ENCODE measurements at regions not wholly inside any gene's neighbourhood (a gene's known extent, or its start where the extent isn't known, plus 50 kb on each side); places are given as distances from the start of the nearest gene placed in this dataset.
"Not testable (repeated sequence)": the region's sequence is repeated elsewhere in the genome, so short reads cannot be mapped to it uniquely, and the experiment has no call there.

DNA sequence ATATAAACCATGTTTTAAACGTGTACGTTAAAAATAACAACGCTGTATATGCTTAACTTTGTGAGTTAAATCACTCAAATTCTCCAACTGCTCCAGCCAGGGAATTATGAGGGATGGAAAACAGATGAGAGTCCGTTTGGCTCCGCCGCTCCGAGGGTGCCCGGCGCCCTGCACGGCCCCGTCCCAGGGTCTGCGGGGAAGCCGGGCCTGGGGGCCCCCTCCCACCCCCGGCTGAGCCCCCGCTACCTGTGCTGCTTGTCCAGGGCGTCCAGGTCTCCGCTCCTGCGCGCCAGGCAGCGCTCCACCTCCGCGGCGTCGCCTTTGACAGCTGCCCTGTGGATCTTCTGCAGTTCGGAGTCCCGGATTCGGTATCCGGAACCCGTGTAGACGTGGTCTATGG is 415.5 kb downstream of the FOXD4L4 start:
- DNase-seq (ENCODE audit: low read depth), result not testable (repeated sequence)

GRCh38 chr9:66153021-66153725 is 416.2 kb downstream of the FOXD4L4 start:
- peak; percentile 1 for DNase-seq (ENCODE audit: low read depth)

GRCh38 chr9:66153971-66154691 is 417.2 kb downstream of the FOXD4L4 start:
- DNase-seq (ENCODE audit: low read depth), result not testable (repeated sequence)

DNA sequence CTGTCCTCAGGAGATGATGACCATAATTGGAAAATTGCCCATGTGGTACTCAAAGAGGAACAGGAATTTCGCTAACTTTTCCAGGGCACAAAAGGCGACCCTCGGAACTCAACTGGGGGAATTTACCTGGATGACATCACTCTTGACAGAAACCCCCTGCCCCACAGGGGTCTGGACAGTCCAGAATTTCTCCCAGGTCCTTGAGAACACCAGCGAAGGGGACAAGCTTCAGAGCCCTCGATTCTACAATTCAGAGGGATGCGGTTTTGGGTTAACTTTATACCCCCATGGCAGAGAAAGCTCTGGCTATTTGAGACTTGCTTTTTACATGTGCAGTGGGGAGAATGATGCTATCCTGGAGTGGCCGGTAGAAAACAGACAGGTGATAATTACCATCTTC is 445.4 kb downstream of the FOXD4L4 start:
- not testable (repeated sequence) for DNase-seq (ENCODE audit: low read depth)

GRCh38 chr9:66183648-66184047 is 446.7 kb downstream of the FOXD4L4 start:
- DNase-seq (ENCODE audit: low read depth), result not testable (repeated sequence)

GRCh38 chr9:66197199-66197598 is 460.3 kb downstream of the FOXD4L4 start:
- DNase-seq (ENCODE audit: low read depth), result not testable (repeated sequence)

GRCh38 chr9:66198421-66198820 is 461.5 kb downstream of the FOXD4L4 start:
- DNase-seq (ENCODE audit: low read depth), result not testable (repeated sequence)

- not testable (repeated sequence) for DNase-seq (ENCODE audit: low read depth)
Measured at GRCh38 chr9:66206617-66207016, 469.7 kb downstream of the FOXD4L4 start.

DNA sequence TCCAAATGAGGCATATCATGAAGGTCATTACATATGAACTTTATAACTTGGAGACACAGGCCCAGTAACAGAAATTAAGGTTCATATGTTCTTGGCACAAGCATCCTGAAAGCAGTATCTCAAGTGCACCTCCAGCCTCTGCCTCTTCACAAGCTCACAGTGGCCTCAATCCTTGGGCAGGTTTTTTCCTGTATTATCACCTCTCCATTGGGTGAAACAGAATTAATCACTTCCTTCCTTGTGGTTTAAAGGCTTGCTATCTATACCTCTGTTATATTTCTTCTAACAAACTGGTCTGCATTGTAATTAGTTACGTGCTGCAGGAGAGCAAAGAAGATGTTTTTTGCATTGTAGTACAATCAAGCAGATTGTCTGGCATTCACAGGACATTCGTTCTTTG is 471.0 kb downstream of the FOXD4L4 start:
- DNase-seq (ENCODE audit: low read depth), result not testable (repeated sequence)

DNA sequence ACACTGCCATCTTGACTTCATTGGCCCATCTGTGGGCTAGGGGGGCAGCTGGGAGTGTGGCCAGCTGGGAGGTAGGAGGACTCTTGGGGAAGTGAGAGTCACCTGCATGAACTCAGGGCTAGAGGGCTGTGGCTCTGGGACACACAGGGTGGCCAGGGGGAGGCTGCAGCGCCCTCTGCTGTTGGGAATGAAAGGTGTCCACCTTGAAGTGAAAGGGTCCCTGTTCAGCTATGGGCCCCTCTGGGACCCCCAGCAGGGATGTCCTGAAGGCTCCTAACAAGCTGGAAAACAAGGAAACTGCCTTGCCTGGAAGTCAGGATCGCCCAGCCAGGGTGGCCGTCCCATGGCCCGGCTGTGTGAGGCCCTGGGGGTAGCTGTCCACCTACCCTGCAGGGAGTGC is 507.8 kb downstream of the FOXD4L4 start:
- DNase-seq (ENCODE audit: low read depth), result not testable (repeated sequence)

DNA sequence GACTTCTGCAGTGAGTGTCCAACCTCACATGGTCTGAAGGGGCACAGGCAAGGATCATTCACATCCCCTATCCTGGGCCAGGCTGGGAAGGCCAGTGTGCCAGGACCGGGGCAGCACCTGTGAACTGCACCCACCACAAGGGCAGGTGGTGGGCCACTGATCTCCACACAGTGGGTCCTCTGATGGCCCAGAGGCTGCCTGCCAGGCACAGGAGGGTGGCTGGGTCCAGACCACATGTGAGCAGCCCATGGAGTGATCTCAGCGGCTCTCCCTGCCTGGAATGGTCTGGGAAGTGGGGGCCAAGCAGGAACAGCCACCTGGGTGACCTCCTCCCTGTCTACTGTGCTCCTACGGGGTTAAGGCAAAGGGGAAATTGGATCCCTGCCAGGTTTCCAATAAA is 508.5 kb downstream of the FOXD4L4 start:
- not testable (repeated sequence) for DNase-seq (ENCODE audit: low read depth)

GRCh38 chr9:66257581-66257980 is 520.6 kb downstream of the FOXD4L4 start:
- DNase-seq (ENCODE audit: low read depth), result not testable (repeated sequence)

GRCh38 chr9:66261576-66261975 is 524.6 kb downstream of the FOXD4L4 start:
- DNase-seq (ENCODE audit: low read depth), result not testable (repeated sequence)

DNA sequence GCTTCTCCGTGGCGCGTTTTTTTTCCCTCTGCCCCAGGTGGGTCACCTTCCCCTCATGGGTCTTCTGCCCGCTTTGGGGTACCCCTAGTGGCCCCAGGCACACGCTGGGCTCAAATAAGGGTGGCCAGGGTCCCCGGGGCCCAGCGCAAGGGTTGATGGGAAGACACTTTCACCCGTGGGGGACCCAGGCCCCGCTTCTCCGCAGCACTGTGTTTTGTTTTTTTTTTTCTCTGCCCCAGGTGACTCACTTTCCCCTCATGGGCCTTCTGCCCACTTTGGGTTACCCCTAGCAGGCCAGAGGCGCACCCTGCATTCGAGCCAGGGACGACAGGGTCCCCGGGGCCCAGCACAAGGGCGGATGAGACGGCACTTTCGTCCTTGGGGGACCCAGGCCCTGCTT is 526.7 kb downstream of the FOXD4L4 start:
- DNase-seq (ENCODE audit: low read depth), result not testable (repeated sequence)

DNA sequence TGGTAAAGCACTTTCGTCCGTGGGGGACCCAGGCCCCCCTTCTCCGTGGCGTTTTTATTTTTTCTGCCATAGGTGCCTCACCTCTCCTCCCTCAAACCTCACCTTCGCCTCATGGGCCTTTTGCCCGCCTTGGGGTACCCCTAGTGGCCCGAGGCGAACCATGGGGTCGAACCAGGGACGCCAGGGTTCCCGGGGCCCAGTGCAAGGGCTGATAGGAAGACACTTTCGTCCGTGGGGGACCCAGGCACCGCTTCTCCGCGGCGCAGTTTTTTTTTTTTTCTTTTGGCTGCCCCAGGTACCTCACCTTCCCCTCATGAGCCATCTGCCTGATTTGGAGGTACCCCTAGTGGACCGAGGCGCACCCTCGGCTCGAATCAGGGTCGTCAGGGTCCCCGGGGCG is 527.8 kb downstream of the FOXD4L4 start:
- not testable (repeated sequence) for DNase-seq (ENCODE audit: low read depth)

GRCh38 chr9:66266202-66266601 is 529.3 kb downstream of the FOXD4L4 start:
- not testable (repeated sequence) for DNase-seq (ENCODE audit: low read depth)

DNA sequence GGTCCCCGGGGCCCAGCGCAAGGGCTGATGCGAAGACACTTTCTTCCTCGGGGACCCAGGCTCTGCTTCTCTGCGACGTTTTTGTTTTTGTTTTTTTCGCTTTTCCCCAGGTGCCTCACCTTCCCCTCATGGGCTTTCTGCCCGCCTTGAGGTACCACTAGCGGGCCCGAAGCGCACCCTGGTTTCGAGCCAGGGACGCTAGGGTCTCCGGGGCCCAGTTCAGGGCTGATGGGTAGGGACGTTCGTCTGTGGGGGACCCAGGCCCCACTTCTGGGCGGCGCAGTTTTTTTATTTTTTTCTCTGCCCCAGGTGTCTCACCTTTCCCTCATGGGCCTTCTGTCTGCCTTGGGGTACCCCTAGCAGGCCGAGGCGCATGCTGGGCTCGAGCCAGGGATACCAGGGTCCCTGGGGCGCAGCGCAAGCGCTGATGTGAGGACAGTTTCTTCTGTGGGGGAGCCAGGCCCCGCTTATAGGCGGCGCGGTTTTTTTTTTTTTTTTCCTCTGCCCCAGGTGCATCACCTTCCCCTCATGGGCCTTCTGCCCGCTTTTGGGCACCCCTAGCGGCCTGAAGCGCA is 530.0 kb downstream of the FOXD4L4 start:
- DNase-seq (ENCODE audit: low read depth), result not testable (repeated sequence)

- not testable (repeated sequence) for DNase-seq (ENCODE audit: low read depth)
Measured at GRCh38 chr9:66267684-66268083, 530.7 kb downstream of the FOXD4L4 start.

GRCh38 chr9:66269024-66269423 is 532.1 kb downstream of the FOXD4L4 start:
- not testable (repeated sequence) for DNase-seq (ENCODE audit: low read depth)

- DNase-seq (ENCODE audit: low read depth), result not testable (repeated sequence)
Measured at GRCh38 chr9:66269783-66270182, 532.8 kb downstream of the FOXD4L4 start.

- not testable (repeated sequence) for DNase-seq (ENCODE audit: low read depth)
Measured at GRCh38 chr9:66278809-66279208, 541.9 kb downstream of the FOXD4L4 start.

All from non-pigmented ciliary epithelial cell (primary cell).